ENCODE measurements at regions not wholly inside any gene's neighbourhood (a gene's known extent, or its start where the extent isn't known, plus 50 kb on each side); places are given as distances from the start of the nearest gene placed in this dataset.
"Not testable (repeated sequence)": the region's sequence is repeated elsewhere in the genome, so short reads cannot be mapped to it uniquely, and the experiment has no call there.

DNA sequence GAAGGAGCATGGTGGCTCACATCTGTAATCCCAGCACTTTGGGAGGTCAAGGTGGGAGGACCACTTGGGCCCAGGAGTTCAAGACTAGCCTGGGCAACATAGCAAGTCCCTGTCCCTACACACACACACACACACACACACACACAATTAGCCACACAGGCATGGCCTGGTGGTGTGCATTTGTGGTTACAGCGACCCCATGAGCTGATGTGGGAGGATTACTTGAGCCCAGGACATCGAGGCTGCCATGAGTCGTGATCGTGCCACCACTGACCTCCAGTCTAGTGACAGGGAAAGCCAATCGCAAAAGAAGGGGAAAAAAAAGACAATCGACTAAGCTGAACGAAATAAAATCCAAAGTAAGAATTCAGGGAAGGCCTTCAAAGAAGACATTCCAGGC is 67.9 kb downstream of the TBX3 start:
- DNase-seq: no peak

DNA sequence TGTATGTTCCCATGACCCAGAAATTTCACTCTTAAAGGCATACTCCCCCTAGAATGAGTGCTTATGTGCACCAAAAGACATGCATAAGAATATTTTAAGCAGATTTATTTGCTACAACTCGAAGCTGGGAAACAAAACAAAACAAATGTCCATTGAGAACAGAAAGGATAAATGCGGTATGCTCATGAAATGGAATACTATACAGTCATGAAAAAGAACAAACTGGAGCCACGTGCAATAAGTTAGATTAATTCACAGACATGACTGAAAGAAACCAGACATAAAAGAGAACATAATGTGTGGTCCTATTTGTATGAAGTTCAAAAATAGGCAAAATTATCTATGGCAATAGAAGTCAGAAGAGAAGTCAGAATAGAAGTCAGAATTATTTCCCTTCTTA is 69.9 kb downstream of the TBX3 start:
- DNase-seq: no peak

DNA sequence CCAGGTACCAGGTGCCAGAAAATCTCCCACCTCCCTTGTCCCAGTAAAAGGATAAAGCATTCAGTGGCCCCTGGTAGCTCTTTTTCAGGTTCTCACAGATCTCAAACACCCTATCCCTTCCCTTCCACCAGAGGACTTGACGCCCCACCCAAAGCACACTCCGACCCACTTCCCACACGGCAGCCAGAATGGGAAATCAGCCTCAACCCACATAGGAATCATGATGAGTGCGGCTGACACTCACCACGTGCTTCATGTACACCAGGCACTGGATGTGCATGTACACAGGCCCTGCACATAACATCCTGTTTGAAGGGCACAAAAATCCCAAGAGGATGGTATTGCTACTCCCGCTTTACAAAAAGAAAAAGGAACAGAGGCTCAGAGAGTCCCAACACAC is 71.9 kb downstream of the TBX3 start:
- no peak for DNase-seq

DNA sequence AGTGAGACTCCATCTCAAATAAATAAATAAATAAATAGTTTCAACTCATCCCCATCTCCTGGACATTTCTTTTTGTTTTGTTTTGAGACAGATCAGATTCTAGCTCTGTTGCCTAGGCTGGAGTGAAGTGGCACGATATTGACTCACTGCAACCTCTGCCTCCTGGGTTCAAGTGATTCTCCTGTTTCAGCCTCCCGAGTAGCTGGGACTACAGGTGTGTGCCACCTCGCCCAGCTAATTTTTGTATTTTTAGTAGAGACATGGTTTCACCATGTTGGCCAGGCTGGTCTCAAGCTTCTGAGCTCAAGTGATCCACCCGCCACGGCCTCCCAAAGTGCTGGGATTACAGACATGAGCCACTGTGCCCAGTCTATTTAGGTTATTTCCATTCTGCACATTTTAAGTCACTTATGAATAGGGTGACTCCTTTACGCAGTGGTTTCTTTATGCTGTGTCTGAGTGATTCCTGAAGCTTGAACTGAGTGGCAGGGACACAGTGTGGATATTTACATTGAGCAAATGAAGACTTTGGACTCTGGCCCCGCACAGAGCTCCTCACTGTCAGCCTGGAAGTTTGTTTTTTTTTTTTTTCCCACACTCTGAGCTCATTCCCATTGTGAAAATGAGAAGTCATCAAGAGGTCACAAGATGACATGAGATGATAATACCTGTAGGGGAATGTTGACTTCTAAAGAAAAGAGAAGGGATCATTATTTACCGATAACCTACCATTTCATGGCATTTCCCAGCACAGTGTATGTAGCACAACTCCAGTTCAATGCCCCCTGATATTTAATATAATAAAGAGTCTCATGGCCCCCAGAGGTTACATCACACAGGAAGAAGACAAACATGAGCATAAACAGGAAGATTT is 72.6 kb downstream of the TBX3 start:
- DNase-seq: no peak

DNA sequence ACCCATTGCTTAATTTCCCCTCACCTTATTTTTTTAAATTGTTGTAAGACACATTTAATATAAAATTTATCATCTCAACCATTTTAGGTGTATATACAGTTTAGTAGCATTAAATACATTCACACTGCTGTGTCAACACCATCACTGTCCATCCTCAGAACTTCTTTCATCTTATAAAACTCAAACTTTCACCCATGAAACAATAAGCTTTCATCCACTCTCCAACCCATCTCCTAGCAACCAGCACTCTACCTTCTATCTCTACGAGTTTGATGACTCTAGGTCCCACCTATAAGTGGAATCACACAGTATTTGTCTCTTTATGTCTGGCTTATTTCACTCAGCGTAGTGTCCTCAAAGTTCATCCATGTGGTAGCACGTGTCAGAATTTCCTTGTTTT is 75.5 kb downstream of the TBX3 start:
- no peak for DNase-seq

DNA sequence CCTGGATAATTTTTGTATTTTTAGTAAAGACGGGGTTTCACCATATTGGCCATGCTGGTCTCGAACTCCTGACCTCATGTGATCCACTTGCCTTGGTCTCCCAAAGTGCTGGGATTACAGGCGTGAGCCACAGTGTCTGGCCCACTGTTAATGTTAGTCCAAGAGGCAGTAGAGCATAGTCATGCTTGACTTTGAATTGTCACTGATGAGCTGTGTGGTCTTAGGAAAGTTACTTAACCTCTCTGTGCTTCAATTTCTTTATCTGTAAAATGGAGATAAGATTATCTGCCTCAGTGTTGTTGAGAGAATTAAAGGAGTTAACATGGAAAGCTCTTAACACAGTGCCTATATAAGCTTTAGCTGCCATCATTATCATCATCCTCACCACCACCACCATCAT is 78.1 kb downstream of the TBX3 start:
- DNase-seq: no peak

DNA sequence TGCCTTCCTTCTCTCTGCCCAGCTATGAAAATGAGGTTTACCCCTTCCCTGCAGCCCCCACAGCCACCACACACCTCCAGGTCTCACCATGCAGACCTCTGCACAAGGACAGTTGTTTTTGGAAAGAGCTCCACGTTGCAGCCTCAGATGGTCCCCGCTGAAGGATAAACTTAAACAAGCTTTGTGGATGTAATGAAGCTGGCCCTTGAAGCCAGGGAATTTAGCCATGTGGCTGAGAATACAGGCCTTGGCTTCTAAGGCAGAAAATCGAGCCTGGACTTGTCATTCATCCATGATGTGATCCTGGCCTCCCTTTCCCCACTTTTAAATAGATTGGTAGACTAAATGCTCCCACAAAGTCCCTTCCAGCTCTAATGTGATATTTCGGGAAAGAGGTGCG is 79.4 kb downstream of the TBX3 start:
- DNase-seq: no peak

DNA sequence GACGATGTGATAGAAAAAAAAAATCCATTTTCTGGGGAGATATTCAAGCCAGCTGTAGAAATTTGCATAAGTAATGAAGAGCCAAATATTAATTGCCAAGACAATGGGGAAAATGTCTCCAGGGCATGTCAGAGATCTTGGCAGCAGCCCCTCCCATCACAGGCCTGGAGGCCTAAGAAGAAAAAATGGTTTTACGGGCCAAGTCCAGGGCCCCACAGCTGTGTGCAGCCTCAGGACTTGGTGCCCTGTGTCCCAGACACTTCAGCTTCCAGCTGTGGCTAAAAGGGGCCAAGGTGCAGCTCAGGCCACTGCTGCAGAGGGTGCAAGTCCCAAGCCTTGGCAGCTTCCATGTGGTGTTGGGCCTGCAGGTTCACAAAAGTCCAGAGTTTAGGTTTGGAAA is 83.4 kb downstream of the TBX3 start:
- not testable (repeated sequence) for DNase-seq

DNA sequence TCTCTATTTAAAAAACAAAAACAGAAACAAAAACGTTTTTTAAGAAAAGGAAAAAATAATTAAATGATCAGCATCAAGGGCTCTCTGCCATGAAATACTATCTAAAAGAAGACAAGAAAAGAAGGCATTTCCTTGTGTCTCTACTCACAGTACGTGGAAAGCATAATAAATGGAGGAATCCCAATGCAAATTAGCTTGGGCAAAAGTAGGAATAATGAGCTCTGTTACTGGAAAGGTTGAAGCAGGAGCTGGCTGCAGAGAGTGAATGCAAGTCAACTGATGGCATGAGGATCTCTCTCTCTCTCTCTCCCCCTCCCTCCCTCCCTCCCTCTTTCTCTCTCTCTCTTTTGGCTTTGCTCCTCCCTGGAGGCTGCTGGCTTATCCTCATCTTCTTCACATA is 85.9 kb downstream of the TBX3 start:
- no peak for DNase-seq

DNA sequence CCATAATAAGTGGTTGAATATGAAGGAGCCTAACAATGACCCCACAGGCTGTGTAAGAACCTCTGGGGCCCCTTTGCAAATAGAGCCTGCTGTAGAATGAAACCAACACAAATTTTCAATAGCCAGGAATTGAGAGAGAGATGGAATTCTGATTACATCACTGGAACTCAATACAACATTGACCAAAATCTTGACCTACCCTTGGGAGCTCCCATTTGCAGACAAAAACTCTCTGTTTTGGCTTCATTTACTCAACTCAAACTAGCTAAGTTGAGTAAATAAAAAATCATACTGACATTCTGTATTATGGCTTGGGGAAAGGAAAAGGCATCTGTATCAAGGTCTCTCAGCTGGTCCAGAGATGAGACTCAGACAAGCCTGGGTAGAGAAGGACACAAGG is 91.0 kb downstream of the TBX3 start:
- DNase-seq: no peak

DNA sequence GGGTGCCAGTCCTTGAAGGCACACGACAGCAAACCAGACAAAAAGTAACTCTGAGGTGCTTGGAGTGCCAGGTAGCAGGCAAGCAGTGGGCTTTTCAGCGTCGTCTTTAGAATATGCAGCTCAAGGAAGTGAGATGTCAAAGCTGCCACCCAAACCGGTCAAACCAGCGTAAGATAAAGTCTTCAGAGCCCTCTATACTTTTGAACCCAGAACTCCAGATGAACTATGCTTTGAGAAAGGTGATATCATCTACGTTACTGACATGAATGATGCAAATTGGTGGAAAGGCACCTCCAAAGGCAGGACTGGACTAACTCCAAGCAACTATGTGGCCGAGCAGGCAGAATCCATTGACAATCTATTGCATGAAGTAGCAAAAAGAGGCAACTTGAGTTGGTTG is 95.9 kb downstream of the TBX3 start:
- no peak for DNase-seq

DNA sequence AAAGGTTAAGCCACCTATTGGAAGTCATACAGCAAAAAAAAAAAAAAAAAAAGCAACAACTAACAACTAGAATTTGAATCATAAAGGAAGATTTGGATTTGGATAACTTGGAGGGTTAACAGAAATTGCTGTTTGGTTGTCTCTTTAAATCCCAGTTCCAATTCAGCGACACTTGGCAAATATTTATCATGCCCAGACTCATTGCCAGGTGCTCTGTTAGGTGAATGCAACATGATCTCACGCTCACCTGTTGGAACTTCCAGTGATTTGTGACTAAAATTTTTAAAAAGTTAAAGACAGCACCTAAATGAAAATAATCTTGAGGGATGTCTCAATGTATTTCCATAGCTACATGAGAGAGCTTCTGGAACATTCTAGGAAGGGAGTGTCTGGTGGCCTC is 103.7 kb downstream of the TBX3 start:
- DNase-seq: no peak

DNA sequence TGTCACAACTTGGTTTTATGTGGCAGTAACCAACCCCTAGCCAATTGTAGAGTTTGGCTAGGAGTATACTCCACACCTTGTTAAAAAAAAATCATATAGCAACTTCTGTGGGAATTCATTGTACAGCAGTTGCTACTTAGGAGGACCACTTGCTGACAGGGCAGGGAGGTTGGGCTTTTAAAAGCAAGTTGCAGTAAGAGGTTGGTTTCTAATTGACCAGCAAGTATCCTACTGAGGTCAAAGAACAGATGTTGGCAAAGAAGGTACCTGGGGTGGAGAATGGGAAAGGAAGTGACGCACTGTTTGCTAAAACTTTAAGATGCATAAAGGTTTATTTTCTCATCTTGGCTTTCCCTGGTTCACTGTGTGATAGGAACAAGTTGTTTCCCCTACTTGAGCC is 104.6 kb downstream of the TBX3 start:
- DNase-seq: no peak

DNA sequence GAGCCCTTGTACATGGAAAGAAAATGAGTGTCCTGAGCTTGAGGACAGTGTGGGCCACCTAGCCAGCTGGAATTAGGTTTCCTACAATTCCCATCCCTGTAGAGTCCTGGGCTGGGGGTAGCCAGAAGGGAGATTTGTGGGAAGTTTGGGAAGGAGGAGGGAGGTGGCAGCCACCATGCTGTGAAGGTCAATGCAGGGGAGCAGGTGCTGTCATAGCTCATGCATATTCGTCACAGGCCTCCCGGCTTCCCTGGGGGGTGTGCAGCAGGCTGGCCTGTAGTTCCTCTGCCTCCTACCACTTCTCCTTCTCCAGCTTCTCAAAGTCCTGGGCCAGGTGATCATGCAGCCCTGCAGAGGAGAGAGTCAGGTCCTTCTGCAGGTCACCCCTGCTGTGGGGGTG is 121.3 kb downstream of the TBX3 start:
- no peak for DNase-seq

DNA sequence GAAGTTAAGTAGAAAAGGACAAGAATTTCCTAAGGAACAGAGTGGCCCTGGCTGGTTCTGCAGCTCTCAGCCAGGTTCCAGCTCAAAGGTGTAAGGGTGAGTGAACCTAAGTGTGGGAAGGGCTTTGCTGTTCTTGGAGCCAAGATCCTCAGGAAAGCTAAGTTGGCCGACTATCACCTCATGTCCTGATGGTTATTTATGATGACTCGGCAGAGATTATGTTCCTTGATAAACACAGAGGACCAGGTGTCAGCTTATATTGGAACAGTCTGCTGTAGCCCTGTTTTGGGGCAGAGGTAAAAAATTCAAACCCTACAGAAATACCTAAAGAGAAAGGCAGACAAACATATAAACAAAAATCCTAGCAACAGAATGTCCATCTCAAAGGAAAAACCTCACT is 128.5 kb downstream of the TBX3 start:
- DNase-seq: no peak

DNA sequence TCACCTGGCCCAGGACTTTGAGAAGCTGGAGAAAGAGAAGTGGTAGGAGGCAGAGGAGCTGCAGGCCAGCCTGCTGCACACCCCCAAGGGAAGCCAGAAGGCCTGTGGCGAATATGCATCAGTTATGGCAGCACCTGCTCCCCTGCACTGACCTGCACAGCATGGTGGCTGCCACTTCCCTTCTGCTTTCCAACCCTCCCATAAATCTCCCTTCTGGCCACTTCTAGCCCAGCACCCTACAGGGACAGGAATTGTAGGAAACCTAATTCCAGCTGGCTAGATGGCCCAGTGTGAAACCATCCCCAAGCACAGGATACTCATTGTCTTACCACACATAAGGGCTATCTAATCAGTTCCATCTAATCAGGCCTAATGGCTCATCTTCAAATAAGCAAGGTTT is 136.3 kb downstream of the TBX3 start:
- DNase-seq: no peak

DNA sequence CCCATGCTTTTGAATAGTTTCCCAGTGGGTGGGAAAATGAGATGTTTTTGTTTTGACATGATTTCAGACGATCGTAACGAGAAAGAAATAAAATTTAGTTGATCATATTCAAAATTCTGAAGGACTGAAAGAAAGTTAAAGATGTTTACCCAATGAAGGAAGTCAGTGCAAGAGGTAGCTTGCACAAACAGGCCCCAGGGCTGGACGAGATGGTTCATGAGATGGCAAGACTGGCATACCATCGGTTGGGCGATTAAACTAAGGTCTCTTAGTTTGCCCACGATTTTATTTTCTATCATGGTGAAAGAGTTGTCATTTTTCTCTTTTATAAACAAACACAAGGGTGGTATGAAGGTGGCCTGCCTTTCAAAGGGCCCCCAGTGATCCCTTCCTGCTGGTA is 124.5 kb upstream of the TBX5 start:
- no peak for DNase-seq

DNA sequence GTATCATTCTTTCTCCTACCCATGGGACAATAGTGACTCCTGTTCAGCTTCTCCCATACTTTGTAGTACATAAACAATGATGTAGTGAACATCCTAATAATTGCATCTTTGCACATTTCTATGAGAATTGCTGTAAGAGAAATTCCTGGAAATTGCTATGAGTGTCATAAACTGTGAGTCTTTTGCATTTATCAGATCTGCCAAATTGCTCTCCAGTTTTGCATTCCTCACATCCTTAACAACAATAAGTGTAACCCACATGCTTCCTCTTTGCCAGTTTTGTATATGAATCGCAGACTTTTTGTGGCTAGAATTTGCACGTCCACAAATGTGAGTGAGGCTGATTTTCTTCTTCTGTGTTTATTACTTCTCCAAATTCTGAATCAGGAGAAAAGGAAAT is 124.0 kb upstream of the TBX5 start:
- DNase-seq: no peak

DNA sequence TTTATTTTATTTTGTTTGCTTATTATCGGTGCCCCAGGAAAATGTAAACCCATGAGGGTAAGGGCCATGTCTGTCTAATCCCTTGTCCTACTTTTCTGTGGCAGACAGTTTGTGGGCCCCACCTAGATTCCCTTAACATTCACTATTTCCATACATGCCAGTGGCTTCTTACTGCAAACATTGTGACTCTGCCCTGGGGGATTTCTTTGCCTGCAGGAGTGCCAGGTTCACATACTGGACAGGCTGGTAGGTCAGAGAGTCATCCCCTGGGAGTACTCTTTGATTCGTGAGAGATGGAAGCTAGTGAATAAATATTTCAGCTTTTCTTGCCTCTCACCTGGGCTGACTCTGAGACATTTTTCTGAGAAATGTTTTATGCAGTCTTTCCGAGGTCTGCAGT is 122.8 kb upstream of the TBX5 start:
- no peak for DNase-seq

DNA sequence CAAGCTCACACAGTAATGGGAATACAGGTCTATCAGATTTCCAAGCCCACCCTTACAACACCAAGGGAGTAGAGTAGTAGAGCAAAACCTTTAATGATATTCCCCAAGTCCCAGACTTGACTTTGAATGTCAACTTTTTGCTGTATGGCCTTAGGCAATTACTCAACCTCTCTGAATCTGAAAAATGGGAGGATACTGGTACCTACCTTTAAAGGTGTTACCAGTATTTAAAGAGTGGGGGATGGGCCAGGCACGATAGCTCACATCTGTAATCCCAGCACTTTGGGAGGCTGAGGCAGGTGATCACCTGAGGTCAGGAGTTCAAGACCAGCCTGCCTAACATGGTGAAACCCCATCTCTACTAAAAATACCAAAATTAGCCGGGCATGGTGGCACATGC is 115.2 kb upstream of the TBX5 start:
- not testable (repeated sequence) for DNase-seq

DNA sequence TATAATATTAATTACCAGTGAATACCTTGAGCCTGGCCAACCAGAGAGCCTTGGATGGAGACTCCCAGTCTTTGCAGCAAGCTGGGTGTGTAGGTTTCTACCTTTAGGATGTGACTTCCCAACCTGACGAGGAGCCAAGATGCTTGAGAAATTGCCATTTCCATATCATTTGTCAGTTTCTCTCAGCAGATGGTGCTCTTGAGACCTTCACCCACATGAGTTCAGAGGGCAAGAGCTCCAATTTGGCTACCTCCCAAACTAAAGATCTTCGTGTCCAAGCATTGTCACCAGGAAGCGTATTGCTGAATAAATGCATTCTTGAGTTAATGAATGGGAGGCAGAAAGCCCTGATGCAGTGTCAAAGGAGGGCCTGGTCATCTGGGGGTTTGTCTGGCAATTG is 106.4 kb upstream of the TBX5 start:
- no peak for DNase-seq

DNA sequence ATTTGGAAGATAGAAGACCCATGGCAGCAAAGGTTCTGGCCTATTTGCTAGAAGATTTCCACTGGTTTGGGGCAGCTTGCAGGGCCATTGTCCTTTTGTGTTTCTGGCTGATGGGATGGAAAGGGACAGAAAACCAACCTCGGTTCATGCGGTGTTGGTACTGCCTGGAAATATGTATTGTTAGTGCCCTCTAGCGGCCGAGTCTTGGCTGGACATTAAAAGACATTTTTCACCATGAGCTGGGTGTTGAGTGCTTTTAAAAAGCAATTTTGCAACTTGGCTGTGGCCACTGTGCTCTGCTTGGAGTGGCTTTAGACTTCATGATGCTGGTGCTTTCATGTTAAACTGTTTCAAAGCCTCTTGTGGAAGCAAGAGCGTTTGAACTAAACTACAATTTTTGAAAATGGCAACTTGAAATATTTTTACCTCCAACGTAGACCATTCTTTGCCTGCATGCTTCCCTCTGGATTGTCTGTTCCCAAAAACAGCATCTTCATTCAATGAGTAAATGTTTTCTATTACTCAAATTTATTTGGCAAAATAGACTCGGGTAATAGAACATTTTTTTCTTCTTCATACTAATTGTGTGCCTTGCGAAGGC is 102.7 kb upstream of the TBX5 start:
- DNase-seq: peak; percentile 70

DNA sequence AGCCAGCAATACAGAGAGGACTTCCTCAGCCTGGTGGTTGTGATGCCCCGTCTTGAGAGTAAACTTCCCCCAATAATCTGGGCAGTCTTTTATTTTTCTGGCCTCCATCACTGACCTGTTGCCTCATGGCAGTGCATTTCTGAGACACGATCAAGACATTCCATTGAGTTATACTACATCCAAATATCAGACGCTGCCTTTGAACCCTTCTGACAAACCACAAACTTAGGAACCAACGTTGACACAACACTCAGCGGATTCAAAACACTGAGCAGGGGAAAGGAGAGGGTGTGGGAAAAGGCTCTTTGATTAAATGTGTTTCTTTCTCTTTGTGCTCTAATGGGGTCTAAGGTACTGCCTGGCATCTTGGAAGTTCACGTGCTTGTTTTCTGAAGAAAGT is 100.7 kb upstream of the TBX5 start:
- no peak for DNase-seq

DNA sequence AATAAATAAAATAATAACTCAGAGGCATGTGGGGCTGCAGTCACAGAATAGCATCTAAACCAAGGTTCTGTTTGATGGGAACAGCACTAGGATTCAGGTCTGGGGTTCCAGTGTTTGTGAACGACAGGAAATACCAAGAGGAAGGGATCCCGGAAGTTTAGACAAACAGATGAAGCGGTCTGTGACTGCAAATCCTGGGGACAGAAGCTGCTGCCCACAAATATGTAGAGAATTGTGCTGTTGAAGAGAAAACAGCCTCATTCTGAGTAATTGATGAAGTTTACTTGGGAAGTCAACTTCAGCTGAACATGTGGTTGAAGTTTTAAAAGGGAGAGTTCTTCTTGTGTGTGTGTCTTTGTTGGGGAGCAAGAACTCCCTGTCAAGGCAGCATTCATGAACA is 98.4 kb upstream of the TBX5 start:
- no peak for DNase-seq

DNA sequence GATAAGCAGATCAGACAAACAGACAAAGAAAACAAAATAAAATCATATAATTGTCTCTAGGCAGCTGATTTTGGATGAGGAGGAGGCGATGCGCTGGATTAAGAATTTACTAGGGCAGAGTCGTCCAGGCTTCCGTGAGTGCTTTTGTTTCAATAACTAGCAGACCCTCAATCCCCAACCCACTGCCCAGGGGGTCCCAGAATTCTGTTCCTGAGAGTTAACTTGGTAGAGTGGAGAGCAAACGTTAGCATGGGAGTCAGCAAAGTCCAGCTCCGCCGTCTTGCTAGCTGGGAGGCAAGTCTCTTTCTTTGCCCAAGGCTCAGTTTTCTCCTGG is 95.5 kb upstream of the TBX5 start:
- DNase-seq: no peak
